T-cell (primary cell): ENCODE measurements at regions not wholly inside any gene's neighbourhood (a gene's known extent, or its start where the extent isn't known, plus 50 kb on each side); places are given as distances from the start of the nearest gene placed in this dataset.

Experiments
- ATAC-seq, 4 experiments: fragments of 200-7000 bp in 3 of 4; fragments of 150-1000 bp in 1 of 4; cut with Tn5 transposase; replicated peaks in 1 of 4; 1 replicate in 3 of 4; 2 replicates in 1 of 4; pipeline ENCODE4 v1.10.0; 2021; ENCODE audit warnings: moderate library complexity in 3 of 4, mild to moderate bottlenecking in 2 of 4, moderate number of reproducible peaks in 1 of 4
- CTCF ChIA-PET, 2 donors: fragments of 300-600 bp; sonication (Branson Sonifier 250); formaldehyde crosslinking; loops; one replicate each; lab custom pipeline; 2022; ENCODE audit warnings: antibody characterized with exemption in 2 of 2; lab: Charles Lee
- POLR2A ChIA-PET, 2 donors: fragments of 300-600 bp; sonication (Branson Sonifier 250); formaldehyde crosslinking; loops; one replicate each; lab custom pipeline; 2022; ENCODE audit warnings: antibody characterized with exemption in 2 of 2; lab: Charles Lee
- DNase-seq, 35 experiments: peaks; one replicate each; pipeline versions ENCODE4 v3.0.0 to v3.0.0-alpha.2; 2013 to 2023
- H3K27ac ChIP-seq: one replicate; pipeline ENCODE4 v1.5.1; 2013; ENCODE audit warnings: low read length
- H3K27me3 ChIP-seq, 2 experiments: replicated peaks in 1 of 2; 1 replicate in 1 of 2; 2 replicates in 1 of 2; pipeline versions ENCODE4 v1.6.1 to v1.7.0; 2013; ENCODE audit warnings: low read length in 1 of 2, mixed read lengths in 1 of 2; ENCODE audit not compliant: control insufficient read depth in 2 of 2, insufficient read depth in 2 of 2; ENCODE audit errors: extremely low read depth in 1 of 2
- H3K36me3 ChIP-seq, 2 donors: 1 replicate in 1 of 2; 2 replicates in 1 of 2; pipeline versions ENCODE4 v1.6.1 to v1.7.0; 2013; ENCODE audit warnings: low read length in 1 of 2; ENCODE audit not compliant: control insufficient read depth in 2 of 2, insufficient read depth in 1 of 2; ENCODE audit errors: extremely low read depth in 1 of 2
- H3K4me1 ChIP-seq, 2 experiments: 1 replicate in 1 of 2; 2 replicates in 1 of 2; pipeline versions ENCODE4 v1.6.1 to v1.7.0; 2013; ENCODE audit warnings: low read length in 2 of 2, mixed read lengths in 1 of 2; ENCODE audit not compliant: insufficient read depth in 2 of 2, control insufficient read depth in 1 of 2; ENCODE audit errors: extremely low read depth in 1 of 2
- H3K4me3 ChIP-seq, 2 donors: 1 replicate in 1 of 2; 2 replicates in 1 of 2; pipeline versions ENCODE4 v1.5.1 to v1.7.0; 2013; ENCODE audit warnings: mild to moderate bottlenecking in 2 of 2, low read length in 1 of 2, moderate library complexity in 1 of 2; ENCODE audit not compliant: control insufficient read depth in 1 of 2; ENCODE audit errors: extremely low read depth in 1 of 2
- H3K9me3 ChIP-seq: 2 replicates; pipeline ENCODE4 v1.7.0; 2013
- H3K27ac Mint-ChIP-seq, 2 donors: one replicate each; pipeline ENCODE4 v1.8.0; 2020 to 2021; ENCODE audit warnings: mild to moderate bottlenecking in 2 of 2, mixed read lengths in 2 of 2
- H3K27me3 Mint-ChIP-seq, 2 donors: one replicate each; pipeline ENCODE4 v1.8.0; 2021 to 2022; ENCODE audit warnings: mixed read lengths in 2 of 2
- H3K36me3 Mint-ChIP-seq: one replicate; pipeline ENCODE4 v1.8.0; 2021; ENCODE audit warnings: mixed read lengths
- H3K4me1 Mint-ChIP-seq, 3 donors: one replicate each; pipeline ENCODE4 v1.8.0; 2020 to 2022; ENCODE audit warnings: mixed read lengths in 3 of 3, mild to moderate bottlenecking in 1 of 3
- H3K4me3 Mint-ChIP-seq, 3 donors: one replicate each; pipeline ENCODE4 v1.8.0; 2020 to 2022; ENCODE audit warnings: mild to moderate bottlenecking in 3 of 3, mixed read lengths in 3 of 3, moderate library complexity in 3 of 3
- H3K9me3 Mint-ChIP-seq, 3 donors: one replicate each; pipeline ENCODE4 v1.8.0; 2020 to 2022; ENCODE audit warnings: mixed read lengths in 3 of 3
- WGBS: methylation state at CpG from one replicate; pipeline ENCODE4 v1.1.5; 2013; ENCODE audit warnings: missing lambda C conversion rate; ENCODE audit not compliant: insufficient coverage; 5-methylcytosine and 5-hydroxymethylcytosine counted together

DNA sequence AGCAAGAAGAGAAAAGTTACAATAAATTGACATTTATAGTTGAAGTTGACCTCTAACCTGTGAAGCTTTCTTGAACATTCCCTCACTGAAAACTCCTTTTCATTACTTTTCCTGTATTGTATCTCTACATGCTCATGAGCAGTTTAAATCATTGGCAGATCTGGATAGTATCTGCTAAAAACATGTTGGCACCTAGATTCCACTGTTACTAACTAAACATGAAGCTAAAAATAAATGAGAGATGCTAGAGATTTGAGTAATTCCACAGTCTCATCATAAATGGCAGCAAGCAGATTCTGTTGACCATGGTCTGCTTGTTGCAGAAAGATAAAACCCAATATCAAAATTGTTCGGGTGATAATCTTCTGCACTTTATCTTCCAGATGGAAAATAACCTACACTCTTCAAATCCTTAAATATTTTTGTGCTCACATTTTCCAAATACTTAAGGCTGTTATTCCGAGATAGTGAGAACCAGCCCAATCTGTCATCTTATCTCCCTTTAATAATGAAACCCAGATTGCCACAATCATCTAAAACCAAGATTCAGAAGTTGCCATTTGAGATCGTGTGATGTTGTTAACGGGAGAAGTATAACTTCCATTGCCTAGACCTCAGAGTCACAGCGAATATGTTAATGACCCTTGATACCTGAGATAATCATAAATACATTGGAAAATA is 171.0 kb upstream of the DAAM1 start:
- DNase-seq (no peak), ATAC-seq (no peak)
- CTCF ChIA-PET: no interaction called here
- peaks cover 4 to 12% (median 11%) of the 10 kb centered on the region in 3 donors for H3K9me3 Mint-ChIP-seq
- H3K36me3 Mint-ChIP-seq: no peaks in the 10 kb centered on the region
- peaks cover 0 to 5% of the 10 kb centered on the region in 2 donors for H3K27me3 Mint-ChIP-seq
- H3K27ac Mint-ChIP-seq: no peak overlapping the region
- Histone ChIP-seq H3K9me3 (no peaks in the 10 kb centered on the region), H3K36me3 (no peaks in the 10 kb centered on the region), H3K4me3 (no peak overlapping the region), H3K27ac (no peak overlapping the region), H3K4me1 (no peaks in the 10 kb centered on the region), H3K27me3 (peaks cover 0 to 3% of the 10 kb centered on the region in 2 experiments)
- 62% methylated on average over 2 of the region's 5 CpGs for WGBS
- H3K4me3 Mint-ChIP-seq: no peak overlapping the region
- POLR2A ChIA-PET: no interaction called here
- H3K4me1 Mint-ChIP-seq: no peaks in the 10 kb centered on the region

GRCh38 chr14:59018460-59018859 is 170.0 kb upstream of the DAAM1 start:
- Mint-ChIP-seq H3K9me3 (peaks cover 4 to 5% (median 4%) of the 10 kb centered on the region in 3 donors), H3K36me3 (no peaks in the 10 kb centered on the region), H3K4me1 (no peaks in the 10 kb centered on the region), H3K27ac (no peak overlapping the region), H3K27me3 (peaks cover 0 to 5% of the 10 kb centered on the region in 2 donors), H3K4me3 (no peak overlapping the region)
- H3K4me1 ChIP-seq: no peaks in the 10 kb centered on the region
- no peak for ATAC-seq
- ChIA-PET POLR2A (no interaction called here), CTCF (no interaction called here)
- no peak for DNase-seq
- H3K9me3 ChIP-seq: no peaks in the 10 kb centered on the region
- H3K27me3 ChIP-seq: peaks cover 0 to 3% of the 10 kb centered on the region in 2 experiments
- no CpG with 5 or more reads among the region's 2 CpGs for WGBS
- H3K36me3 ChIP-seq: no peaks in the 10 kb centered on the region
- H3K4me3 ChIP-seq: no peak overlapping the region
- no peak overlapping the region for H3K27ac ChIP-seq

GRCh38 chr14:59018978-59019377 is 169.5 kb upstream of the DAAM1 start:
- Mint-ChIP-seq H3K36me3 (no peaks in the 10 kb centered on the region), H3K4me3 (no peak overlapping the region), H3K27me3 (peaks cover 0 to 5% of the 10 kb centered on the region in 2 donors), H3K27ac (no peak overlapping the region), H3K9me3 (peaks cover 0 to 5% (median 4%) of the 10 kb centered on the region in 3 donors), H3K4me1 (no peaks in the 10 kb centered on the region)
- no peaks in the 10 kb centered on the region for H3K4me1 ChIP-seq
- H3K27me3 ChIP-seq: peaks cover 0 to 3% of the 10 kb centered on the region in 2 experiments
- no peak for DNase-seq
- H3K27ac ChIP-seq: no peak overlapping the region
- 74% methylated on average over 3 of the region's 3 CpGs for WGBS
- ChIA-PET CTCF (no interaction called here), POLR2A (no interaction called here)
- H3K36me3 ChIP-seq: no peaks in the 10 kb centered on the region
- no peak for ATAC-seq
- H3K4me3 ChIP-seq: no peak overlapping the region
- H3K9me3 ChIP-seq: no peaks in the 10 kb centered on the region

- Histone ChIP-seq H3K27ac (no peak overlapping the region), H3K4me3 (no peak overlapping the region), H3K36me3 (no peaks in the 10 kb centered on the region), H3K27me3 (no peaks in the 10 kb centered on the region), H3K4me1 (no peaks in the 10 kb centered on the region), H3K9me3 (no peaks in the 10 kb centered on the region)
- H3K9me3 Mint-ChIP-seq: no peaks in the 10 kb centered on the region
- no peaks in the 10 kb centered on the region for H3K36me3 Mint-ChIP-seq
- no peak for DNase-seq
- WGBS: no CpG with 5 or more reads among the region's 1 CpG
- H3K4me3 Mint-ChIP-seq: no peak overlapping the region
- peaks cover 0 to 5% of the 10 kb centered on the region in 2 donors for H3K27me3 Mint-ChIP-seq
- H3K4me1 Mint-ChIP-seq: no peaks in the 10 kb centered on the region
- no peak for ATAC-seq
- ChIA-PET POLR2A (no interaction called here), CTCF (no interaction called here)
- no peak overlapping the region for H3K27ac Mint-ChIP-seq
These were observed 168.1 kb upstream of the DAAM1 start for GRCh38 chr14:59020382-59020781.

GRCh38 chr14:59022144-59022543 is 166.3 kb upstream of the DAAM1 start:
- POLR2A ChIA-PET: no interaction called here
- peaks cover 0 to 5% of the 10 kb centered on the region in 2 donors for H3K27me3 Mint-ChIP-seq
- no peak overlapping the region for H3K27ac Mint-ChIP-seq
- ATAC-seq (no peak), DNase-seq (no peak)
- H3K4me1 Mint-ChIP-seq: no peaks in the 10 kb centered on the region
- Histone ChIP-seq H3K4me3 (no peak overlapping the region), H3K9me3 (no peaks in the 10 kb centered on the region), H3K27me3 (no peaks in the 10 kb centered on the region), H3K27ac (no peak overlapping the region), H3K36me3 (no peaks in the 10 kb centered on the region), H3K4me1 (no peaks in the 10 kb centered on the region)
- H3K4me3 Mint-ChIP-seq: no peak overlapping the region
- no peaks in the 10 kb centered on the region for H3K9me3 Mint-ChIP-seq
- CTCF ChIA-PET: interaction anchor here in 1 of 2 donors (0.6 kb wide), 1 partner anchor 462 kb away, joined by 3 read pairs; no protein-coding TSS in a partner anchor
- no peaks in the 10 kb centered on the region for H3K36me3 Mint-ChIP-seq
- 100% methylated on average over 2 of the region's 4 CpGs for WGBS

- H3K27ac Mint-ChIP-seq: no peak overlapping the region
- POLR2A ChIA-PET: no interaction called here
- no peaks in the 10 kb centered on the region for H3K27me3 ChIP-seq
- no peak overlapping the region for H3K4me3 ChIP-seq
- peaks cover 4 to 7% (median 4%) of the 10 kb centered on the region in 3 donors for H3K4me1 Mint-ChIP-seq
- no peaks in the 10 kb centered on the region for H3K9me3 Mint-ChIP-seq
- no peak overlapping the region for H3K27ac ChIP-seq
- H3K9me3 ChIP-seq: no peaks in the 10 kb centered on the region
- 65% methylated on average over 2 of the region's 2 CpGs for WGBS
- DNase-seq: no peak
- H3K4me3 Mint-ChIP-seq: no peak overlapping the region
- no peak for ATAC-seq
- CTCF ChIA-PET: no interaction called here
- H3K36me3 ChIP-seq: no peaks in the 10 kb centered on the region
- peaks cover 2 to 11% of the 10 kb centered on the region in 2 donors for H3K27me3 Mint-ChIP-seq
- H3K4me1 ChIP-seq: no peaks in the 10 kb centered on the region
- H3K36me3 Mint-ChIP-seq: no peaks in the 10 kb centered on the region
These were observed 162.4 kb upstream of the DAAM1 start for GRCh38 chr14:59026081-59026480.
